ENCODE measurements at regions not wholly inside any gene's neighbourhood (a gene's known extent, or its start where the extent isn't known, plus 50 kb on each side); places are given as distances from the start of the nearest gene placed in this dataset.

- no peak for TF ChIP-seq EZH2 (IDR thresholded peaks at IDR 0.05)
- no peak for TF ChIP-seq FOXP2 (optimal IDR thresholded peaks at IDR 0.05; ENCODE audit: control extremely low read depth, extremely low read length, insufficient read depth)
- TF ChIP-seq POLR2AphosphoS5 (IDR thresholded peaks at IDR 0.05; ENCODE audit: borderline replicate concordance, low read depth, low read length) = no peak
Measured at GRCh38 chr2:177048981-177049380, 163.6 kb upstream of the HNRNPA3 start.
